Activated B cell treated with CpG ODN at 0.5 μM for 24 hours (primary cell): ENCODE measurements at regions not wholly inside any gene's neighbourhood (a gene's known extent, or its start where the extent isn't known, plus 50 kb on each side); places are given as distances from the start of the nearest gene placed in this dataset.

Experiments used
- ATAC-seq: fragments of 200-7000 bp; cut with Tn5 transposase; one replicate; pipeline ENCODE4 v1.10.0; 2021; ENCODE audit warnings: low read depth, mild to moderate bottlenecking, moderate library complexity
- CTCF ChIA-PET: fragments of 350-600 bp; sonication (Branson Sonifier 250); formaldehyde crosslinking; loops from one replicate; lab custom pipeline; 2021; ENCODE audit warnings: antibody characterized with exemption; lab: Charles Lee
- POLR2A ChIA-PET: fragments of 350-600 bp; sonication (Branson Sonifier 250); formaldehyde crosslinking; loops from one replicate; lab custom pipeline; 2021; ENCODE audit warnings: antibody characterized with exemption; lab: Charles Lee
- DNase-seq: peaks from one replicate; pipeline ENCODE4 v3.0.0; 2022
- H3K27ac Mint-ChIP-seq: one replicate; pipeline ENCODE4 v1.8.0; 2020; ENCODE audit warnings: mixed read lengths
- H3K27me3 Mint-ChIP-seq: one replicate; pipeline ENCODE4 v1.8.0; 2021; ENCODE audit warnings: mixed read lengths
- H3K36me3 Mint-ChIP-seq: one replicate; pipeline ENCODE4 v1.8.0; 2021; ENCODE audit warnings: low read depth, mixed read lengths
- H3K4me1 Mint-ChIP-seq: one replicate; pipeline ENCODE4 v1.8.0; 2021; ENCODE audit warnings: mixed read lengths
- H3K4me3 Mint-ChIP-seq: one replicate; pipeline ENCODE4 v1.8.0; 2020; ENCODE audit warnings: mild to moderate bottlenecking, mixed read lengths
- H3K9me3 Mint-ChIP-seq: one replicate; pipeline ENCODE4 v1.8.0; 2020; ENCODE audit warnings: mixed read lengths
- intact Hi-C: fragments of 100-400 bp; cut with micrococcal nuclease; formaldehyde crosslinking; loops from one replicate; pipeline ENCODE4 v1.15.1; 2024
- TF ChIP-seq, protein P1 (sequence below): fragments of 200-600 bp; IDR thresholded peaks from one replicate; pipeline ENCODE4 v1.8.0; 2022; ENCODE audit warnings: antibody characterized with exemption, mild to moderate bottlenecking

DNA sequence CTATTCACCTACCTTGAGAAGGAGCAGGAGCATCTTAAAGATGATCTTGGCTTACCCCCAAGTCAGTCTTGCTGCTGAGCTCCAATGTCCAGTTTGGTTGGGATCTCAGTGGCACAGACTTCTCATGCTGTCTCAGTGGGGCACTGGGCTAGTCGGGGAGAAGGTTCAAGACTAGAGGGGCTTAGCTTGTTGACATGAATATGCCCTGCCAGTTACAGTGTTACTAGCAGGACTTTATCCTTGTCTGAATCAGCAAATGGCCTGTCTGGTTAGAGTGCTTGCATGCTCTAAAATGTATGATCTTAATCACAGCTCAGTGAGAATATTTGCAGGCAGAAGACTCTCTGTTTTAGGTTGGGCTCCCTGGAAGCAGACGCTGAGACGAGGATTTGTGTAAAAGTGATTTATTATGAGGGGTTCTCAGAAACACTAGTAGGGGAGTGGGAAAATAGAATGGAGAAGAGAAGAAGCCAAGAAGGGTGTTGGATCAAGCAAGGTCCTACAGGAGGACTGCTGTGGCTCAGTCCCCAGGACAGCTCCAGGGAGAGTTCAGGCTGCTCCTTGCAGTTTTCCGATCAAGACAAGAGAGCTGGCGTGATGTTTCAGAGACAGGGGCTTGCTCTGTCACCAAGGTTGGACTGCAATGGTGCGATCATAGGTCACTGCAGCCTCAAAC, 150.4 kb upstream of the HS3ST2 start:
- Mint-ChIP-seq H3K27ac (no peak overlapping the region), H3K9me3 (no peaks in the 10 kb centered on the region), H3K4me3 (no peak overlapping the region), H3K36me3 (no peaks in the 10 kb centered on the region), H3K27me3 (peaks cover 5% of the 10 kb centered on the region), H3K4me1 (no peaks in the 10 kb centered on the region)
- intact Hi-C loops: no loop called here
- ChIA-PET POLR2A (no interaction called here), CTCF (no interaction called here)
- DNase-seq (no peak), ATAC-seq (no peak)
- TF ChIP-seq, protein P1, sequence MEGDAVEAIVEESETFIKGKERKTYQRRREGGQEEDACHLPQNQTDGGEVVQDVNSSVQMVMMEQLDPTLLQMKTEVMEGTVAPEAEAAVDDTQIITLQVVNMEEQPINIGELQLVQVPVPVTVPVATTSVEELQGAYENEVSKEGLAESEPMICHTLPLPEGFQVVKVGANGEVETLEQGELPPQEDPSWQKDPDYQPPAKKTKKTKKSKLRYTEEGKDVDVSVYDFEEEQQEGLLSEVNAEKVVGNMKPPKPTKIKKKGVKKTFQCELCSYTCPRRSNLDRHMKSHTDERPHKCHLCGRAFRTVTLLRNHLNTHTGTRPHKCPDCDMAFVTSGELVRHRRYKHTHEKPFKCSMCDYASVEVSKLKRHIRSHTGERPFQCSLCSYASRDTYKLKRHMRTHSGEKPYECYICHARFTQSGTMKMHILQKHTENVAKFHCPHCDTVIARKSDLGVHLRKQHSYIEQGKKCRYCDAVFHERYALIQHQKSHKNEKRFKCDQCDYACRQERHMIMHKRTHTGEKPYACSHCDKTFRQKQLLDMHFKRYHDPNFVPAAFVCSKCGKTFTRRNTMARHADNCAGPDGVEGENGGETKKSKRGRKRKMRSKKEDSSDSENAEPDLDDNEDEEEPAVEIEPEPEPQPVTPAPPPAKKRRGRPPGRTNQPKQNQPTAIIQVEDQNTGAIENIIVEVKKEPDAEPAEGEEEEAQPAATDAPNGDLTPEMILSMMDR: no peak

GRCh38 chr16:22664132-22664531, 149.8 kb upstream of the HS3ST2 start:
- H3K4me3 Mint-ChIP-seq: no peak overlapping the region
- H3K27me3 Mint-ChIP-seq: peaks cover 5% of the 10 kb centered on the region
- DNase-seq (no peak), ATAC-seq (no peak)
- no peaks in the 10 kb centered on the region for H3K4me1 Mint-ChIP-seq
- TF ChIP-seq, protein P1: no peak
- no peak overlapping the region for H3K27ac Mint-ChIP-seq
- intact Hi-C loops: no loop called here
- CTCF ChIA-PET: no interaction called here
- POLR2A ChIA-PET: no interaction called here
- H3K36me3 Mint-ChIP-seq: no peaks in the 10 kb centered on the region
- no peaks in the 10 kb centered on the region for H3K9me3 Mint-ChIP-seq

- H3K36me3 Mint-ChIP-seq: no peaks in the 10 kb centered on the region
- ATAC-seq: no peak
Measured at GRCh38 chr16:22664561-22664997, 149.4 kb upstream of the HS3ST2 start.

GRCh38 chr16:22665048-22665797, 148.7 kb upstream of the HS3ST2 start:
- no peaks in the 10 kb centered on the region for H3K9me3 Mint-ChIP-seq
- H3K4me1 Mint-ChIP-seq: no peaks in the 10 kb centered on the region
- H3K36me3 Mint-ChIP-seq: no peaks in the 10 kb centered on the region
- intact Hi-C loops: no loop called here
- POLR2A ChIA-PET: no interaction called here
- CTCF ChIA-PET: no interaction called here
- H3K27ac Mint-ChIP-seq: no peak overlapping the region
- H3K4me3 Mint-ChIP-seq: no peak overlapping the region
- TF ChIP-seq, protein P1: no peak
- H3K27me3 Mint-ChIP-seq: peaks cover 3% of the 10 kb centered on the region
- DNase-seq (no peak), ATAC-seq (no peak)

More at GRCh38 chr16:22664561-22664997, 149.4 kb upstream of the HS3ST2 start:
- ChIA-PET POLR2A (no interaction called here), CTCF (no interaction called here)
- intact Hi-C loops: no loop called here
- TF ChIP-seq, protein P1: no peak
- no peaks in the 10 kb centered on the region for H3K9me3 Mint-ChIP-seq
- H3K4me1 Mint-ChIP-seq: no peaks in the 10 kb centered on the region
- no peak overlapping the region for H3K27ac Mint-ChIP-seq
- no peak overlapping the region for H3K4me3 Mint-ChIP-seq
- peaks cover 5% of the 10 kb centered on the region for H3K27me3 Mint-ChIP-seq
- DNase-seq: no peak

- no peak overlapping the region for H3K4me3 Mint-ChIP-seq
- peaks cover 3% of the 10 kb centered on the region for H3K27me3 Mint-ChIP-seq
- no peaks in the 10 kb centered on the region for H3K9me3 Mint-ChIP-seq
- no peak overlapping the region for H3K27ac Mint-ChIP-seq
- TF ChIP-seq, protein P1: no peak
- no peak for DNase-seq
- ChIA-PET POLR2A (no interaction called here), CTCF (no interaction called here)
- no peaks in the 10 kb centered on the region for H3K36me3 Mint-ChIP-seq
- no peaks in the 10 kb centered on the region for H3K4me1 Mint-ChIP-seq
- no peak for ATAC-seq
- intact Hi-C loops: no loop called here
Measured at GRCh38 chr16:22665803-22666202, 148.2 kb upstream of the HS3ST2 start.
